PC-9 (cell line): ENCODE measurements at regions not wholly inside any gene's neighbourhood (a gene's known extent, or its start where the extent isn't known, plus 50 kb on each side); places are given as distances from the start of the nearest gene placed in this dataset.

Experiments used
- BruUV-seq: library from RNA; stranded (reverse); fragments of 400-500 nt; replicated peaks from 2 replicates; lab custom pipeline; 2021; lab: Mats Ljungman, UMichigan
- CTCF ChIA-PET: fragments of 300-600 bp; sonication (Branson Sonifier 250); formaldehyde crosslinking; loops from one replicate; lab custom pipeline; 2022; ENCODE audit warnings: antibody characterized with exemption; lab: Charles Lee
- POLR2A ChIA-PET: fragments of 300-600 bp; sonication (Branson Sonifier 250); formaldehyde crosslinking; loops from one replicate; lab custom pipeline; 2022; ENCODE audit warnings: antibody characterized with exemption; ENCODE audit not compliant: unreplicated experiment; lab: Charles Lee
- DNase-seq, 2 experiments: peaks; one replicate each; pipeline versions ENCODE4 v3.0.0 to v3.0.0-alpha.2; 2015 to 2022; ENCODE audit warnings: mixed read lengths in 1 of 2
- H2AFZ ChIP-seq: fragments of 200-600 bp; sonication (generic); 2 replicates; pipeline ENCODE4 v1.8.1; 2017; ENCODE audit warnings: antibody characterized with exemption
- H3F3A ChIP-seq: fragments of 200-600 bp; sonication (generic); 2 replicates; pipeline ENCODE4 v1.8.1; 2017; ENCODE audit warnings: antibody characterized with exemption, mild to moderate bottlenecking, low read depth; ENCODE audit not compliant: insufficient read depth
- H3K27ac ChIP-seq: fragments of 200-600 bp; sonication (generic); 2 replicates; pipeline ENCODE4 v1.6.1; 2016; ENCODE audit warnings: mixed run types
- H3K27me3 ChIP-seq: fragments of 200-600 bp; sonication (generic); 2 replicates; pipeline ENCODE4 v1.6.1; 2016; ENCODE audit warnings: low read depth, mixed run types; ENCODE audit not compliant: insufficient read depth
- H3K36me3 ChIP-seq: fragments of 200-600 bp; sonication (generic); 2 replicates; pipeline ENCODE4 v1.6.1; 2016; ENCODE audit warnings: low read depth, mixed run types
- H3K4me1 ChIP-seq: fragments of 200-600 bp; sonication (generic); replicated peaks from 2 replicates; pipeline ENCODE4 v1.6.1; 2016; ENCODE audit warnings: mixed run types; ENCODE audit not compliant: insufficient read depth
- H3K4me2 ChIP-seq: fragments of 200-600 bp; sonication (generic); 2 replicates; pipeline ENCODE4 v1.6.1; 2017; ENCODE audit warnings: mixed run types
- H3K4me3 ChIP-seq: fragments of 200-600 bp; sonication (generic); 2 replicates; pipeline ENCODE4 v1.6.1; 2016; ENCODE audit warnings: mixed run types
- H3K79me2 ChIP-seq: fragments of 200-600 bp; sonication (generic); 2 replicates; pipeline ENCODE4 v1.6.1; 2017; ENCODE audit warnings: low read depth, mixed run types
- H3K9me2 ChIP-seq: fragments of 200-600 bp; sonication (generic); 2 replicates; pipeline ENCODE4 v1.8.1; 2017; ENCODE audit warnings: mild to moderate bottlenecking; ENCODE audit not compliant: insufficient read depth
- H3K9me3 ChIP-seq: fragments of 200-600 bp; sonication (generic); 2 replicates; pipeline ENCODE4 v1.8.1; 2016; ENCODE audit warnings: low read depth; ENCODE audit not compliant: insufficient read depth
- H4K20me1 ChIP-seq: fragments of 200-600 bp; sonication (generic); 2 replicates; pipeline ENCODE4 v1.8.1; 2017; ENCODE audit not compliant: insufficient read depth
- CTCF ChIP-seq: fragments of 200-600 bp; sonication (generic); conservative IDR thresholded peaks from 2 replicates; pipeline ENCODE4 v1.6.1; 2017; ENCODE audit warnings: mixed run types, antibody characterized with exemption, mild to moderate bottlenecking, moderate library complexity
- EZH2 ChIP-seq: fragments of 200-600 bp; sonication (generic); IDR thresholded peaks from 2 replicates; pipeline ENCODE4 v1.8.0; 2017; ENCODE audit warnings: antibody characterized with exemption, low read depth
- intact Hi-C: fragments of 100-400 bp; cut with micrococcal nuclease; formaldehyde crosslinking; loops from one replicate; pipeline ENCODE4 v1.10.0; 2022; ENCODE audit not compliant: unreplicated experiment

- no peaks in the 10 kb centered on the region; the same call in 1 of the 2 replicates for H3K36me3 ChIP-seq
- no peak overlapping the region for H2AFZ ChIP-seq
- no peaks in the 10 kb centered on the region for H3K27me3 ChIP-seq
- H3K27ac ChIP-seq = no peak overlapping the region
- H3K9me2 ChIP-seq = no peaks in the 10 kb centered on the region
- H4K20me1 ChIP-seq = no peaks in the 10 kb centered on the region
- TF ChIP-seq EZH2 (no peak), CTCF (no peak)
- H3K79me2 ChIP-seq = no peaks in the 10 kb centered on the region
- H3K9me3 ChIP-seq = peaks cover 12% of the 10 kb centered on the region
- POLR2A ChIA-PET = no interaction called here
- BruUV-seq = no TSS peak
- H3K4me2 ChIP-seq = no peak overlapping the region; the same call in 1 of the 2 replicates
- no peak overlapping the region for H3K4me3 ChIP-seq
- intact Hi-C loops = no loop called here
- peak in 1 of 2 experiments; percentile 42 for DNase-seq
- H3K4me1 ChIP-seq = peaks cover 21% of the 10 kb centered on the region
- CTCF ChIA-PET = no interaction called here
- H3F3A ChIP-seq = peaks cover 2% of the 10 kb centered on the region; the same call in 1 of the 2 replicates
Observed at GRCh38 chr6:113442040-113442439, 415.1 kb upstream of the MARCKS start.

GRCh38 chr6:113445201-113445600, 411.9 kb upstream of the MARCKS start:
- no peak overlapping the region for H2AFZ ChIP-seq
- BruUV-seq = no TSS peak
- H3K9me3 ChIP-seq = peaks cover 29% of the 10 kb centered on the region
- H3K27ac ChIP-seq = no peak overlapping the region
- no peaks in the 10 kb centered on the region for H4K20me1 ChIP-seq
- CTCF ChIA-PET = no interaction called here
- peaks cover 35% of the 10 kb centered on the region for H3K4me1 ChIP-seq
- peaks cover 11% of the 10 kb centered on the region for H3F3A ChIP-seq
- intact Hi-C loops = no loop called here
- POLR2A ChIA-PET = no interaction called here
- no peak for DNase-seq
- H3K4me2 ChIP-seq = no peak overlapping the region
- no peaks in the 10 kb centered on the region for H3K27me3 ChIP-seq
- TF ChIP-seq CTCF (no peak), EZH2 (no peak)
- no peaks in the 10 kb centered on the region for H3K9me2 ChIP-seq
- H3K4me3 ChIP-seq = no peak overlapping the region
- H3K79me2 ChIP-seq = no peaks in the 10 kb centered on the region
- no peaks in the 10 kb centered on the region for H3K36me3 ChIP-seq

GRCh38 chr6:113447088-113447831, 409.9 kb upstream of the MARCKS start:
- Histone ChIP-seq H3K27ac (peak overlapping the region; percentile 34), H3K4me3 (no peak overlapping the region; the same call in 1 of the 2 replicates), H3K36me3 (no peaks in the 10 kb centered on the region), H4K20me1 (no peaks in the 10 kb centered on the region), H3K9me2 (no peaks in the 10 kb centered on the region), H3K79me2 (no peaks in the 10 kb centered on the region), H3K4me1 (peaks cover 23% of the 10 kb centered on the region), H2AFZ (no peak overlapping the region), H3K27me3 (no peaks in the 10 kb centered on the region), H3F3A (peaks cover 11% of the 10 kb centered on the region), H3K4me2 (peak overlapping the region; percentile 3; the same call in 1 of the 2 replicates), H3K9me3 (peaks cover 39% of the 10 kb centered on the region)
- no TSS peak for BruUV-seq
- CTCF ChIA-PET = interaction anchor here (0.6 kb wide), 1 partner anchor 21 kb away, joined by 3 read pairs; no protein-coding TSS in a partner anchor
- peak in 1 of 2 experiments; percentile 77 for DNase-seq
- POLR2A ChIA-PET = no interaction called here
- TF ChIP-seq EZH2 (no peak), CTCF (no peak)
- intact Hi-C loops = no loop called here
